ENCODE measurements at regions not wholly inside any gene's neighbourhood (a gene's known extent, or its start where the extent isn't known, plus 50 kb on each side); places are given as distances from the start of the nearest gene placed in this dataset.

DNA sequence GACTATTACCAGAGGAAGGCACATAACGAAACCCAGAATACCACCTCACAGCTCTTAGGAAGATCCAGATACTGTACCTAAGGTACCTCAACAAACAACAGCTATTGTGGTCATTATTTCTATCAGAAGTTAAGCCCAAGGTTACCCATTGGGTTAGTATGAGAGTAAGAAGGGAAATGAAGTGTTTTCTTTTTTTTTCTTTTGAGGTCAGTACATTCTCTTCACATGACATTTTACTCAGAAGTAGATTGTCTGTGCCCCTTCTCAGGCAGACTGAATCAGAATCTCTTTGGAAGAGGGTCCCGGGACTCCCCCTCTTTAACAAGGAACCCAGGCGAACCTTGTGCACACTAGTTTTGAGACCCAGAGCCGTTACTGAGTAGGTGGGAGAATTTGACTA, 233.7 kb upstream of the CXCR4 start:
- ChIA-PET CTCF (no interaction called here), POLR2A (no interaction called here)
- TF ChIP-seq, protein P1, sequence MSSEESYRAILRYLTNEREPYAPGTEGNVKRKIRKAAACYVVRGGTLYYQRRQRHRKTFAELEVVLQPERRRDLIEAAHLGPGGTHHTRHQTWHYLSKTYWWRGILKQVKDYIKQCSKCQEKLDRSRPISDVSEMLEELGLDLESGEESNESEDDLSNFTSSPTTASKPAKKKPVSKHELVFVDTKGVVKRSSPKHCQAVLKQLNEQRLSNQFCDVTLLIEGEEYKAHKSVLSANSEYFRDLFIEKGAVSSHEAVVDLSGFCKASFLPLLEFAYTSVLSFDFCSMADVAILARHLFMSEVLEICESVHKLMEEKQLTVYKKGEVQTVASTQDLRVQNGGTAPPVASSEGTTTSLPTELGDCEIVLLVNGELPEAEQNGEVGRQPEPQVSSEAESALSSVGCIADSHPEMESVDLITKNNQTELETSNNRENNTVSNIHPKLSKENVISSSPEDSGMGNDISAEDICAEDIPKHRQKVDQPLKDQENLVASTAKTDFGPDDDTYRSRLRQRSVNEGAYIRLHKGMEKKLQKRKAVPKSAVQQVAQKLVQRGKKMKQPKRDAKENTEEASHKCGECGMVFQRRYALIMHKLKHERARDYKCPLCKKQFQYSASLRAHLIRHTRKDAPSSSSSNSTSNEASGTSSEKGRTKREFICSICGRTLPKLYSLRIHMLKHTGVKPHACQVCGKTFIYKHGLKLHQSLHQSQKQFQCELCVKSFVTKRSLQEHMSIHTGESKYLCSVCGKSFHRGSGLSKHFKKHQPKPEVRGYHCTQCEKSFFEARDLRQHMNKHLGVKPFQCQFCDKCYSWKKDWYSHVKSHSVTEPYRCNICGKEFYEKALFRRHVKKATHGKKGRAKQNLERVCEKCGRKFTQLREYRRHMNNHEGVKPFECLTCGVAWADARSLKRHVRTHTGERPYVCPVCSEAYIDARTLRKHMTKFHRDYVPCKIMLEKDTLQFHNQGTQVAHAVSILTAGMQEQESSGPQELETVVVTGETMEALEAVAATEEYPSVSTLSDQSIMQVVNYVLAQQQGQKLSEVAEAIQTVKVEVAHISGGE (tag by site-specific recombination; conservative IDR thresholded peaks at IDR 0.05; ENCODE audit: low read depth): no peak
- TF ChIP-seq ZNF677 (tag by site-specific recombination; IDR thresholded peaks at IDR 0.05): no peak
- no peak for TF ChIP-seq ZNF10 (tag by site-specific recombination; IDR thresholded peaks at IDR 0.05)
- no peak for TF ChIP-seq ZNF341 (tag by site-specific recombination; IDR thresholded peaks at IDR 0.05; ENCODE audit: low read depth)
- no peak for TF ChIP-seq ZNF24 (tag by site-specific recombination; IDR thresholded peaks at IDR 0.05)
- TF ChIP-seq ZNF510 (tag by site-specific recombination; IDR thresholded peaks at IDR 0.05; ENCODE audit: insufficient replicate concordance): no peak
- TF ChIP-seq ZNF112 (tag by site-specific recombination; IDR thresholded peaks at IDR 0.05): no peak
- TF ChIP-seq ZNF664 (tag by site-specific recombination; IDR thresholded peaks at IDR 0.05): no peak
- TF ChIP-seq ZBTB48 (tag by site-specific recombination; IDR thresholded peaks at IDR 0.05): no peak
- TF ChIP-seq ZNF426 (tag by site-specific recombination; IDR thresholded peaks at IDR 0.05): no peak
- TF ChIP-seq ZNF514 (tag by site-specific recombination; IDR thresholded peaks at IDR 0.05): no peak
- TF ChIP-seq ZXDB (tag by site-specific recombination; IDR thresholded peaks at IDR 0.05): no peak
- H3K4me1 ChIP-seq (ENCODE audit: control insufficient read depth, insufficient read depth, low read length): no peaks in the 10 kb centered on the region
- no peaks in the 10 kb centered on the region for H3K36me3 ChIP-seq (ENCODE audit: control insufficient read depth in 2 of 2, insufficient read depth in 1 of 2, low read length in 2 of 2)
- H3K4me3 ChIP-seq (ENCODE audit: low read depth, low read length): no peak overlapping the region
- H3K27ac ChIP-seq (ENCODE audit: extremely low read depth, low read depth, low read length): no peak overlapping the region
- no peaks in the 10 kb centered on the region for H3K9me3 ChIP-seq (ENCODE audit: control insufficient read depth, insufficient read depth, low read depth, low read length)

DNA sequence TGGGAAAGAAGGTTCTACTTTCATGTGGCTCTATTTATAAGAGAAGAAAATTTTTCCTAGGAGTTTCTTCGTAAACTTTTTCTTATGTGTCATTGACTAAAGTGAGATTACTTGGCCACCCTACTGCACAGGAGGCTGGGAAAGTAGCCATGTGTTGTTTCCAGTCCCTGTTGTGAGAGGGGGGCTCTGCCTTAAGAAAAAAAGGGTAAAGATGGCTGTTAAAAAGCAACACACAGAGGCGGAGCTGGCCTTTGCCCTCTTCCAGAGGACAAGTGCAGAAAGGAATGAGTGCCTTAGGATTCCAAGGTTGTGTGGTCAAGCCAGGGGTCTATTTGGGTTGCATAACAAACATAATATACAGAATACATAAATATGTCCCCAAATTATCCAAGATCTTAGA, 230.0 kb upstream of the CXCR4 start:
- TF ChIP-seq, protein P2, sequence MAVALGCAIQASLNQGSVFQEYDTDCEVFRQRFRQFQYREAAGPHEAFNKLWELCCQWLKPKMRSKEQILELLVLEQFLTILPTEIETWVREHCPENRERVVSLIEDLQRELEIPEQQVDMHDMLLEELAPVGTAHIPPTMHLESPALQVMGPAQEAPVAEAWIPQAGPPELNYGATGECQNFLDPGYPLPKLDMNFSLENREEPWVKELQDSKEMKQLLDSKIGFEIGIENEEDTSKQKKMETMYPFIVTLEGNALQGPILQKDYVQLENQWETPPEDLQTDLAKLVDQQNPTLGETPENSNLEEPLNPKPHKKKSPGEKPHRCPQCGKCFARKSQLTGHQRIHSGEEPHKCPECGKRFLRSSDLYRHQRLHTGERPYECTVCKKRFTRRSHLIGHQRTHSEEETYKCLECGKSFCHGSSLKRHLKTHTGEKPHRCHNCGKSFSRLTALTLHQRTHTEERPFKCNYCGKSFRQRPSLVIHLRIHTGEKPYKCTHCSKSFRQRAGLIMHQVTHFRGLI (tag by site-specific recombination; IDR thresholded peaks at IDR 0.05): no peak
- TF ChIP-seq, protein P3, sequence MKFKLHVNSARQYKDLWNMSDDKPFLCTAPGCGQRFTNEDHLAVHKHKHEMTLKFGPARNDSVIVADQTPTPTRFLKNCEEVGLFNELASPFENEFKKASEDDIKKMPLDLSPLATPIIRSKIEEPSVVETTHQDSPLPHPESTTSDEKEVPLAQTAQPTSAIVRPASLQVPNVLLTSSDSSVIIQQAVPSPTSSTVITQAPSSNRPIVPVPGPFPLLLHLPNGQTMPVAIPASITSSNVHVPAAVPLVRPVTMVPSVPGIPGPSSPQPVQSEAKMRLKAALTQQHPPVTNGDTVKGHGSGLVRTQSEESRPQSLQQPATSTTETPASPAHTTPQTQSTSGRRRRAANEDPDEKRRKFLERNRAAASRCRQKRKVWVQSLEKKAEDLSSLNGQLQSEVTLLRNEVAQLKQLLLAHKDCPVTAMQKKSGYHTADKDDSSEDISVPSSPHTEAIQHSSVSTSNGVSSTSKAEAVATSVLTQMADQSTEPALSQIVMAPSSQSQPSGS (tag by site-specific recombination; IDR thresholded peaks at IDR 0.05; ENCODE audit: low read depth): no peak
- TF ChIP-seq ZNF792 (tag by site-specific recombination; IDR thresholded peaks at IDR 0.05) (no peak), ZSCAN16 (tag by site-specific recombination; IDR thresholded peaks at IDR 0.05) (no peak)
- ChIA-PET CTCF (no interaction called here), POLR2A (no interaction called here)
- Histone ChIP-seq H3K36me3 (ENCODE audit: control insufficient read depth in 2 of 2, insufficient read depth in 1 of 2, low read length in 2 of 2) (no peaks in the 10 kb centered on the region), H3K4me1 (ENCODE audit: control insufficient read depth, insufficient read depth, low read length) (no peaks in the 10 kb centered on the region), H3K4me3 (ENCODE audit: low read depth, low read length) (no peak overlapping the region), H3K9me3 (ENCODE audit: control insufficient read depth, insufficient read depth, low read depth, low read length) (no peaks in the 10 kb centered on the region), H3K27ac (ENCODE audit: extremely low read depth, low read depth, low read length) (no peak overlapping the region)

DNA sequence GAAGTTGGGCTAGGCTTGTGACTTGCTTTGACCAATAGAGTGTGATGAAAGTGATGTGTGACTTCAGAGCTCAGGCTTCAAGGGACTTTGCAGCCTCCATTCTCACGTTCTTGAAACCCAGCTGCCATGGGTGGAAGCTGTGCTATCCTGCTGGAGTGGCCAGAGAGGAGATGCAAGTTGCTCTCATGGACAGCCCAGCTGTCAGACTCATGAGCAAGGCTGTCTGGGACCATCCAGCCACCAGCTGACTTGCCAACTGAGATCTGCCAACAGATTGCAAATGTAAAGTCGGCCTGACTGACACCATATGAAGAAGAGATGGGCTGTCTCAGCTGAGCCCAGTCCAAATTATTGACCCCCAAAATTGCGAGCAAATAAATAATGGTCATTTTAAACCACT, 226.4 kb upstream of the CXCR4 start:
- H3K4me3 ChIP-seq (ENCODE audit: low read depth, low read length): no peak overlapping the region
- no peaks in the 10 kb centered on the region for H3K9me3 ChIP-seq (ENCODE audit: control insufficient read depth, insufficient read depth, low read depth, low read length)
- no peaks in the 10 kb centered on the region for H3K4me1 ChIP-seq (ENCODE audit: control insufficient read depth, insufficient read depth, low read length)
- H3K36me3 ChIP-seq (ENCODE audit: control insufficient read depth in 2 of 2, insufficient read depth in 1 of 2, low read length in 2 of 2): no peaks in the 10 kb centered on the region
- ChIA-PET POLR2A (no interaction called here), CTCF (interaction anchor here (0.7 kb wide), 1 partner anchor 15 kb away, joined by 3 read pairs; no protein-coding TSS in a partner anchor)
- no peak overlapping the region for H3K27ac ChIP-seq (ENCODE audit: extremely low read depth, low read depth, low read length)
- TF ChIP-seq KLF7 (tag by site-specific recombination; IDR thresholded peaks at IDR 0.05; ENCODE audit: borderline replicate concordance): no peak
- no peak for TF ChIP-seq MYNN (tag by site-specific recombination; IDR thresholded peaks at IDR 0.05; ENCODE audit: borderline replicate concordance)
- no peak for TF ChIP-seq GLIS2 (tag by site-specific recombination; IDR thresholded peaks at IDR 0.05)
- no peak for TF ChIP-seq ZNF16 (tag by site-specific recombination; IDR thresholded peaks at IDR 0.05; ENCODE audit: low read depth)
- no peak for TF ChIP-seq WT1 (tag by site-specific recombination; IDR thresholded peaks at IDR 0.05)
- TF ChIP-seq ZNF670 (tag by site-specific recombination; IDR thresholded peaks at IDR 0.05; ENCODE audit: low read depth): no peak
- TF ChIP-seq ZNF24 (tag by site-specific recombination; IDR thresholded peaks at IDR 0.05): no peak
- no peak for TF ChIP-seq RBAK (tag by site-specific recombination; IDR thresholded peaks at IDR 0.05)
- no peak for TF ChIP-seq ZNF510 (tag by site-specific recombination; IDR thresholded peaks at IDR 0.05; ENCODE audit: insufficient replicate concordance)
- TF ChIP-seq ZNF112 (tag by site-specific recombination; IDR thresholded peaks at IDR 0.05): no peak
- no peak for TF ChIP-seq ZNF558 (tag by site-specific recombination; IDR thresholded peaks at IDR 0.05)
- TF ChIP-seq ZFHX2 (tag by site-specific recombination; conservative IDR thresholded peaks at IDR 0.05): no peak
- TF ChIP-seq ZNF324 (tag by site-specific recombination; IDR thresholded peaks at IDR 0.05): no peak
